GM19438 (cell line): ENCODE measurements at regions not wholly inside any gene's neighbourhood (a gene's known extent, or its start where the extent isn't known, plus 50 kb on each side); places are given as distances from the start of the nearest gene placed in this dataset.

ENCODE experiments used
- ATAC-seq: cut with Tn5 transposase; IDR thresholded peaks from one replicate; pipeline ENCODE4 v1.9.1; 2021; ENCODE audit warnings: low read depth; ENCODE audit not compliant: unreplicated experiment

- ATAC-seq: no peak
These were observed 210.6 kb upstream of the CDH5 start for GRCh38 chr16:66155933-66156332.

GRCh38 chr16:66154801-66155200 is 211.7 kb upstream of the CDH5 start:
- no peak for ATAC-seq

- ATAC-seq: no peak
These were observed 213.6 kb upstream of the CDH5 start for GRCh38 chr16:66152823-66153393.

- ATAC-seq: no peak
These were observed 214.3 kb upstream of the CDH5 start for GRCh38 chr16:66152181-66152580.

- no peak for ATAC-seq
These were observed 215.6 kb upstream of the CDH5 start for GRCh38 chr16:66150698-66151482.

GRCh38 chr16:66147291-66147690 is 219.2 kb upstream of the CDH5 start:
- no peak for ATAC-seq

GRCh38 chr16:66146798-66147197 is 219.7 kb upstream of the CDH5 start:
- no peak for ATAC-seq

GRCh38 chr16:66144641-66145040 is 221.8 kb upstream of the CDH5 start:
- ATAC-seq: no peak

GRCh38 chr16:66143415-66143814 is 223.1 kb upstream of the CDH5 start:
- ATAC-seq: no peak

GRCh38 chr16:66141885-66142284 is 224.6 kb upstream of the CDH5 start:
- ATAC-seq: no peak

- ATAC-seq: no peak
These were observed 228.6 kb upstream of the CDH5 start for GRCh38 chr16:66137853-66138252.

GRCh38 chr16:66136841-66137240 is 229.7 kb upstream of the CDH5 start:
- ATAC-seq: no peak

GRCh38 chr16:66135838-66136237 is 230.7 kb upstream of the CDH5 start:
- ATAC-seq: no peak

- ATAC-seq: no peak
These were observed 231.1 kb upstream of the CDH5 start for GRCh38 chr16:66135421-66135831.

GRCh38 chr16:66134875-66135274 is 231.6 kb upstream of the CDH5 start:
- no peak for ATAC-seq

GRCh38 chr16:66133643-66134338 is 232.7 kb upstream of the CDH5 start:
- no peak for ATAC-seq

- no peak for ATAC-seq
These were observed 234.6 kb upstream of the CDH5 start for GRCh38 chr16:66131895-66132294.

GRCh38 chr16:66131156-66131807 is 235.2 kb upstream of the CDH5 start:
- no peak for ATAC-seq

GRCh38 chr16:66130296-66130905 is 236.1 kb upstream of the CDH5 start:
- ATAC-seq: no peak

- no peak for ATAC-seq
These were observed 237.3 kb upstream of the CDH5 start for GRCh38 chr16:66129196-66129595.

- ATAC-seq: no peak
These were observed 238.1 kb upstream of the CDH5 start for GRCh38 chr16:66128371-66128770.
